HUES64 (cell line): ENCODE measurements at regions not wholly inside any gene's neighbourhood (a gene's known extent, or its start where the extent isn't known, plus 50 kb on each side); places are given as distances from the start of the nearest gene placed in this dataset.
"Not testable (repeated sequence)": the region's sequence is repeated elsewhere in the genome, so short reads cannot be mapped to it uniquely, and the experiment has no call there.

Source experiments
- H3K27ac ChIP-seq: 2 replicates; pipeline ENCODE4 v1.7.0; 2013; ENCODE audit warnings: low read depth, low read length, inconsistent platforms
- H3K27me3 ChIP-seq: 2 replicates; pipeline ENCODE4 v1.6.1; 2013; ENCODE audit warnings: mild to moderate bottlenecking, low read length; ENCODE audit not compliant: insufficient read depth
- H3K36me3 ChIP-seq: 2 replicates; pipeline ENCODE4 v1.6.1; 2013; ENCODE audit warnings: mild to moderate bottlenecking, low read length; ENCODE audit not compliant: insufficient read depth
- H3K4me1 ChIP-seq: 2 replicates; pipeline ENCODE4 v1.6.1; 2013; ENCODE audit warnings: mild to moderate bottlenecking, low read length, moderate library complexity; ENCODE audit not compliant: insufficient read depth
- H3K4me3 ChIP-seq: 2 replicates; pipeline ENCODE4 v1.5.1; 2013; ENCODE audit warnings: mild to moderate bottlenecking, low read length, moderate library complexity
- H3K9ac ChIP-seq: 2 replicates; pipeline ENCODE4 v1.6.1; 2013; ENCODE audit warnings: mild to moderate bottlenecking, low read depth, low read length
- H3K9me3 ChIP-seq: 2 replicates; pipeline ENCODE4 v1.6.1; 2013; ENCODE audit warnings: low read depth, low read length; ENCODE audit not compliant: insufficient read depth
- WGBS: fragments of 150-250, 120-280 bp; methylation state at CpG from one replicate; pipeline ENCODE4 v1.1.7; 2013; ENCODE audit warnings: missing lambda C conversion rate; 5-methylcytosine and 5-hydroxymethylcytosine counted together

GRCh38 chr16:86955136-86955855, 361.9 kb downstream of the C16orf95 start:
- no peak overlapping the region for H3K27ac ChIP-seq
- H3K4me3 ChIP-seq: no peak overlapping the region
- 91% methylated on average over 13 of the region's 13 CpGs for WGBS
- H3K36me3 ChIP-seq: no peaks in the 10 kb centered on the region
- H3K4me1 ChIP-seq: no peaks in the 10 kb centered on the region
- no peaks in the 10 kb centered on the region for H3K27me3 ChIP-seq
- H3K9me3 ChIP-seq: no peaks in the 10 kb centered on the region
- no peak overlapping the region for H3K9ac ChIP-seq

- WGBS: 91% methylated on average over 15 of the region's 15 CpGs
- Histone ChIP-seq H3K9me3 (no peaks in the 10 kb centered on the region), H3K27me3 (no peaks in the 10 kb centered on the region), H3K4me3 (no peak overlapping the region), H3K36me3 (no peaks in the 10 kb centered on the region), H3K27ac (no peak overlapping the region), H3K9ac (no peak overlapping the region), H3K4me1 (no peaks in the 10 kb centered on the region)
Measured at GRCh38 chr16:86956437-86956836, 360.8 kb downstream of the C16orf95 start.

GRCh38 chr16:86957662-86958198, 359.5 kb downstream of the C16orf95 start:
- 94% methylated on average over 12 of the region's 12 CpGs for WGBS
- H3K9ac ChIP-seq, H3K9me3 ChIP-seq: not testable (repeated sequence)

DNA sequence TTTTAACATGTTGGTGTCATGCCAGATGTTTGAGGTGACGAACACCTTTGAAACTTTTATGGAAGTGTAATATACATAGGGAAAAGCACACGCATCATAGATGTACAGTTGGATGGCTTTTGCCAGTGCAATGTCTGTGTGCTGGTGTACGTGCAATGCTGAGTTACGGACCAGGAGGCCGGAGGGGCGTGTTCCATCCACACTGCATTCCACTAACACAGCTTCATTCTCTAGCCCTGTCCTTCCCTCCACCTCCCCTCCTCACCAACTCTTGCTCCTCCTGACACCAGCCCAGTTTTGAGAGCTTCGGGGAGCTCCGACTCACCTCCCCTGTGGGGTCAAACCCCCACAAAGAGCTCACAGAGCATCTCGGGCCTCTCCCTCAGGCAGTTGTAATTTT, 358.8 kb downstream of the C16orf95 start:
- Histone ChIP-seq H3K9me3 (no peaks in the 10 kb centered on the region), H3K27me3 (no peaks in the 10 kb centered on the region), H3K4me3 (no peak overlapping the region), H3K36me3 (no peaks in the 10 kb centered on the region), H3K9ac (no peak overlapping the region), H3K27ac (no peak overlapping the region), H3K4me1 (no peaks in the 10 kb centered on the region)
- WGBS: 90% methylated on average over 9 of the region's 9 CpGs

More at GRCh38 chr16:86957662-86958198, 359.5 kb downstream of the C16orf95 start:
- not testable (repeated sequence) for H3K4me3 ChIP-seq, H3K4me1 ChIP-seq, H3K36me3 ChIP-seq, H3K27me3 ChIP-seq, H3K27ac ChIP-seq

- Histone ChIP-seq H3K9ac (no peak overlapping the region), H3K4me3 (no peak overlapping the region), H3K9me3 (no peaks in the 10 kb centered on the region), H3K4me1 (no peaks in the 10 kb centered on the region), H3K36me3 (no peaks in the 10 kb centered on the region), H3K27ac (no peak overlapping the region), H3K27me3 (no peaks in the 10 kb centered on the region)
- 83% methylated on average over 20 of the region's 20 CpGs for WGBS
Measured at GRCh38 chr16:86959091-86959651, 358.0 kb downstream of the C16orf95 start.

DNA sequence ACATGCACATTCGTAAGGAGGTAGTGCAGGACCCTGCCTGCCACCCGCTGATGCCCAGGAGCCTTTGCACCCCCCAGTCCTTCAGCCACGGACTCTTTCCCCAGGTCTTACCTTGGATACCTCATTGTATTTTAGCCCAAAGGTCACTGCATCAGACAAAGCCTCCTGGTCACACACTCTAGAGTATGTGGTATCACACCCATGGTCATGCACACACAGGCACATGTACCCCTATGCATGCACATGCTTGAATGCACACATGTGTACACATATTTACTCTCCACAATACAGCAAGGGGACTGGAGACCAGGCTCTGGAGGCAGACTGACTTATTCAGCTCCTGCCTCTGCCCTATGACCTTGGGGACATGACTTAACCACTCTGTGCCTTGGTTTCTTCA, 357.5 kb downstream of the C16orf95 start:
- no peaks in the 10 kb centered on the region for H3K9me3 ChIP-seq
- H3K36me3 ChIP-seq: no peaks in the 10 kb centered on the region
- H3K4me3 ChIP-seq: no peak overlapping the region
- no peak overlapping the region for H3K9ac ChIP-seq
- no peaks in the 10 kb centered on the region for H3K4me1 ChIP-seq
- 90% methylated on average over 3 of the region's 3 CpGs for WGBS
- H3K27me3 ChIP-seq: no peaks in the 10 kb centered on the region
- no peak overlapping the region for H3K27ac ChIP-seq

DNA sequence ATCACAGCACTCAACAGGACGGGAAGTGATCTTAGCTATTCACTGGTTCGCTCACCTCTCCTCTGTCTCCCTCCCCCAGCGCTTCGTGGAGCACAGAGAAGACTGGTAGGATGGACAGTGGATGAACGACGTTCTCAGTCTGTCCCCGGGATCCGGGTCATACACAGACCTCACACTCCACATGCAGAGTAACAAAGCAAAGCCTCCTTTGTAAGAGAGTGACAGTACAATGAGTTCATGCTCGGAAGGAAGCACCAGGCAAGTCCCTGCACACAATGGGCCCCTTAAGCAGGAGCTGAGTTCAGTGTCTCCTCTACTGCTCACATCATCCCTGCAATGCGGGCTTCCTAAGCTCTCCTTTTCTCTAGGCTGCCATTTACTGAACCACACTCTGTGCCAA, 356.9 kb downstream of the C16orf95 start:
- H3K27ac ChIP-seq: no peak overlapping the region
- H3K4me1 ChIP-seq: no peaks in the 10 kb centered on the region
- no peaks in the 10 kb centered on the region for H3K27me3 ChIP-seq
- H3K4me3 ChIP-seq: no peak overlapping the region
- no peaks in the 10 kb centered on the region for H3K36me3 ChIP-seq
- no peak overlapping the region for H3K9ac ChIP-seq
- 86% methylated on average over 8 of the region's 10 CpGs for WGBS
- H3K9me3 ChIP-seq: no peaks in the 10 kb centered on the region

GRCh38 chr16:86961171-86961601, 356.0 kb downstream of the C16orf95 start:
- Histone ChIP-seq H3K27me3 (no peaks in the 10 kb centered on the region), H3K9ac (no peak overlapping the region), H3K36me3 (no peaks in the 10 kb centered on the region), H3K27ac (no peak overlapping the region), H3K4me1 (no peaks in the 10 kb centered on the region), H3K9me3 (no peaks in the 10 kb centered on the region), H3K4me3 (no peak overlapping the region)
- 92% methylated on average over 17 of the region's 17 CpGs for WGBS

DNA sequence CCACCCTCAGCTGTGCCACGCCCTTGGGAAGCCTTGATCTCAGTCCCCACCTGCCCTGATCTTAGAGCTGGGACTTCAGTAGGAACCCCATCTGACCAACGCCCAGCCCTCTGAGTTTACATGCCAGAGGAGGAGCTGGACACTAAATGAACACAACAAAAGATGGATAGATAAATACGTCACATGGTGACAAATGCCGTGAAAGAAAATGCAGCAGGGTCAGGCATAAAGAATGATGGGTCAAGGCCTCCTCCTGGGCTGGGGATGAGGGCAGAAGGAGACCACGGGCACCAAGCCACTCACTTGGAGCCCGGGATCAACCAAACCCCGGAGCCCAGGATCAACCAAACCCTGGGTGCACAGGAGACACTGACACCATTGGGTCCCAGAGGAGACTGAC, 354.9 kb downstream of the C16orf95 start:
- Histone ChIP-seq H3K27ac (no peak overlapping the region), H3K27me3 (no peaks in the 10 kb centered on the region), H3K36me3 (no peaks in the 10 kb centered on the region), H3K9ac (no peak overlapping the region), H3K4me3 (no peak overlapping the region), H3K9me3 (no peaks in the 10 kb centered on the region), H3K4me1 (no peaks in the 10 kb centered on the region)
- 90% methylated on average over 7 of the region's 7 CpGs for WGBS

DNA sequence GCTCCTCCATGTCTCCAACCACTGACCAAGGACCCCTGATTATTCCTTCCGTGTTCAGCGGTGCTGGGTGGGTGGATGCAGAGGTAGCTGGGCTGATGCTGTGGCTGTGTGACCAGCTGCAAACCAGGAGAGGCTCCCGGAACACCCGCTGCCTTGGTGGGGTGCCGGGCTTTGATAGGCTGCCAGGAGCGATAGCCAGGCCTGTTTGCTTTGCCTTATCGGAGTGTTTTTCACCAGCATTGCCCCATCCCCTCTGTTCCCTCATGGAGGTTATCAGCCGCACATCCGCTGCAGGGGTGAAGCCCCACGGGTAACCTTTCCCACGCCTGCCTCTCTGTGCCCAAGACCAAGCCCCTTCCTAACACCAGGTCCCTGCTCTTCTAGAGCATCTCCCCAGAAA, 354.3 kb downstream of the C16orf95 start:
- Histone ChIP-seq H3K27ac (no peak overlapping the region), H3K9ac (no peak overlapping the region), H3K36me3 (no peaks in the 10 kb centered on the region), H3K9me3 (no peaks in the 10 kb centered on the region), H3K4me1 (no peaks in the 10 kb centered on the region), H3K4me3 (no peak overlapping the region), H3K27me3 (no peaks in the 10 kb centered on the region)
- 95% methylated on average over 11 of the region's 11 CpGs for WGBS

DNA sequence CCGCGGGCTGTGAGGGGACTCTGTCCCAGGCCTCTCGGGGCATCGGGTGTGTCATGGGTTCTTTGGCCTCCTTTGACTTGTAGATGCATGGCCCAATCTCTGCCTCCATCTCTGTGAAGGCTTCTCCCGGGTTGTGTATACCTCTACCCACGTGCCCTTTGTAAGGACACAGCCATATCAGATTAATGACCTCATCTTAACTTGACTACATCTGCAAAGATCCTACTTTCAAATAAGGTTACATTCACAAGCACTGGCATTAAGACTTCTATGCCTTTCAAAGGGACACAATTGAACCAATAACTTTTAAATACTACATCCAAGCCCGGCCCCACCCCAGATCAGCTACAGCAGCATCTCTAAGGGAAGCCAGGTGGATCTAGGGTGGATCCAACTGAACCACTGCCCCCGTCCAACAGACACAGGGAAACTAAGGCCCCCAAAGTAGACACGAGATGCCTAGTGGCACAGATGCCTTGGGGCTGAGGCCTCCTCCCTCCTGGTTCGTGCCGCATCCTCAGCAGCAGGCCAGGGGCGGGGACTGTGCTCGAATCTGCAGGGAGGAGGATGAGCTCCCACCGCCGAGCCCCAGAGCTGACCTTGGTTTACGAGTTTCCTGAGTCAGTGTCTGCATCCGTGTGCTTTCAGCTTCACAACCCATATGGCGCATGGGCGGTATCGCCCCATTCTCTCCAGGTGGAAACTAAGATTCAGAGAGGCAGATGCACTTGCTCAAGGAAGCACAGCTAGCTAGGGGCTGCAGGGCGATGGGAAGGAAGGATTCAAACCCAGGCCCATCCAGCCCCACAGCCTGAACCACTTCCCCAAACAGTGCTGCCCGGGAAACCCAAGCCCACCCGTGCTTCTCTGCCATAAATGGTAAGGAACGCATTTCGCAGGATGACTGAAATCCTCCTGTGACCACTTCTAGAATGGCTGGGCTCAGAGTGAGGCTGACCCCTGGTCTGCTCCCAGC, 353.3 kb downstream of the C16orf95 start:
- Histone ChIP-seq H3K4me1 (no peaks in the 10 kb centered on the region), H3K27me3 (no peaks in the 10 kb centered on the region), H3K4me3 (no peak overlapping the region), H3K9ac (no peak overlapping the region), H3K9me3 (no peaks in the 10 kb centered on the region), H3K36me3 (no peaks in the 10 kb centered on the region), H3K27ac (no peak overlapping the region)
- WGBS: 88% methylated on average over 25 of the region's 25 CpGs
